Calu3 (cell line): ENCODE measurements at regions not wholly inside any gene's neighbourhood (a gene's known extent, or its start where the extent isn't known, plus 50 kb on each side); places are given as distances from the start of the nearest gene placed in this dataset.

Experiments
- BruUV-seq: library from RNA; stranded (reverse); fragments of 400-500 nt; replicated peaks from 2 replicates; lab custom pipeline; 2021; lab: Mats Ljungman, UMichigan
- CTCF ChIA-PET: fragments of 300-600 bp; sonication (Branson Sonifier 250); formaldehyde crosslinking; loops from one replicate; lab custom pipeline; 2022; ENCODE audit warnings: antibody characterized with exemption; lab: Charles Lee
- DNase-seq: peaks from one replicate; pipeline ENCODE4 v3.0.0; 2022
- H3K27ac Mint-ChIP-seq: one replicate; pipeline ENCODE4 v1.8.0; 2022; ENCODE audit warnings: mixed read lengths; ENCODE audit not compliant: unreplicated experiment
- H3K27me3 Mint-ChIP-seq: one replicate; pipeline ENCODE4 v1.8.0; 2022; ENCODE audit warnings: mixed read lengths; ENCODE audit not compliant: unreplicated experiment
- H3K36me3 Mint-ChIP-seq: one replicate; pipeline ENCODE4 v1.8.0; 2022; ENCODE audit warnings: mild to moderate bottlenecking, moderate library complexity, mixed read lengths; ENCODE audit not compliant: insufficient read depth, unreplicated experiment
- H3K4me1 Mint-ChIP-seq: one replicate; pipeline ENCODE4 v1.8.0; 2022; ENCODE audit warnings: mild to moderate bottlenecking, low read depth, mixed read lengths; ENCODE audit not compliant: unreplicated experiment
- H3K4me3 Mint-ChIP-seq: one replicate; pipeline ENCODE4 v1.8.0; 2022; ENCODE audit warnings: mild to moderate bottlenecking, low read depth, moderate library complexity, mixed read lengths; ENCODE audit not compliant: unreplicated experiment
- H3K9me3 Mint-ChIP-seq: one replicate; pipeline ENCODE4 v1.8.0; 2022; ENCODE audit warnings: low read depth, mixed read lengths; ENCODE audit not compliant: unreplicated experiment
- CTCF ChIP-seq: fragments of 200-600 bp; IDR thresholded peaks from one replicate; pipeline ENCODE4 v1.8.0; 2022; ENCODE audit warnings: antibody characterized with exemption; ENCODE audit not compliant: unreplicated experiment
- intact Hi-C: fragments of 100-400 bp; cut with micrococcal nuclease; formaldehyde crosslinking; loops from one replicate; pipeline ENCODE4 v1.10.0; 2022; ENCODE audit not compliant: unreplicated experiment

GRCh38 chr20:52798124-52798523, 174.0 kb upstream of the TSHZ2 start:
- H3K4me1 Mint-ChIP-seq = no peaks in the 10 kb centered on the region
- no TSS peak for BruUV-seq
- H3K27me3 Mint-ChIP-seq = no peaks in the 10 kb centered on the region
- CTCF ChIA-PET = no interaction called here
- H3K36me3 Mint-ChIP-seq = no peaks in the 10 kb centered on the region
- no peak overlapping the region for H3K27ac Mint-ChIP-seq
- no peak for DNase-seq
- no peak for TF ChIP-seq CTCF
- intact Hi-C loops = no loop called here
- peaks cover 5% of the 10 kb centered on the region for H3K9me3 Mint-ChIP-seq
- no peak overlapping the region for H3K4me3 Mint-ChIP-seq

GRCh38 chr20:52794853-52795252, 177.3 kb upstream of the TSHZ2 start:
- no peak for DNase-seq
- BruUV-seq = no TSS peak
- intact Hi-C loops = no loop called here
- peaks cover 2% of the 10 kb centered on the region for H3K9me3 Mint-ChIP-seq
- H3K36me3 Mint-ChIP-seq = no peaks in the 10 kb centered on the region
- TF ChIP-seq CTCF = no peak
- CTCF ChIA-PET = no interaction called here
- H3K4me1 Mint-ChIP-seq = no peaks in the 10 kb centered on the region
- no peaks in the 10 kb centered on the region for H3K27me3 Mint-ChIP-seq
- no peak overlapping the region for H3K27ac Mint-ChIP-seq
- no peak overlapping the region for H3K4me3 Mint-ChIP-seq

- H3K9me3 Mint-ChIP-seq = peaks cover 2% of the 10 kb centered on the region
- no peaks in the 10 kb centered on the region for H3K36me3 Mint-ChIP-seq
- no TSS peak for BruUV-seq
- H3K4me3 Mint-ChIP-seq = no peak overlapping the region
- CTCF ChIA-PET = interaction anchor here (0.7 kb wide), 1 partner anchor 77 kb away, joined by 3 read pairs; no protein-coding TSS in a partner anchor
- H3K27me3 Mint-ChIP-seq = no peaks in the 10 kb centered on the region
- H3K27ac Mint-ChIP-seq = no peak overlapping the region
- intact Hi-C loops = no loop called here
- DNase-seq = no peak
- TF ChIP-seq CTCF = no peak
- no peaks in the 10 kb centered on the region for H3K4me1 Mint-ChIP-seq
Observed at GRCh38 chr20:52793339-52793963, 178.7 kb upstream of the TSHZ2 start.

- no peak for TF ChIP-seq CTCF
- BruUV-seq = no TSS peak
- CTCF ChIA-PET = interaction anchor here (0.5 kb wide), 1 partner anchor 526 kb away, joined by 4 read pairs; no protein-coding TSS in a partner anchor
- Mint-ChIP-seq H3K9me3 (peaks cover 5% of the 10 kb centered on the region), H3K36me3 (no peaks in the 10 kb centered on the region), H3K4me3 (no peak overlapping the region), H3K4me1 (no peaks in the 10 kb centered on the region), H3K27ac (no peak overlapping the region), H3K27me3 (peaks cover 9% of the 10 kb centered on the region)
- DNase-seq = no peak
- intact Hi-C loops = no loop called here
Observed at GRCh38 chr20:52791091-52791490, 181.1 kb upstream of the TSHZ2 start.
